ENCODE measurements at regions not wholly inside any gene's neighbourhood (a gene's known extent, or its start where the extent isn't known, plus 50 kb on each side); places are given as distances from the start of the nearest gene placed in this dataset.
A peak's percentile ranks its signal among the peaks of the same experiment; 100 is the strongest.

DNA sequence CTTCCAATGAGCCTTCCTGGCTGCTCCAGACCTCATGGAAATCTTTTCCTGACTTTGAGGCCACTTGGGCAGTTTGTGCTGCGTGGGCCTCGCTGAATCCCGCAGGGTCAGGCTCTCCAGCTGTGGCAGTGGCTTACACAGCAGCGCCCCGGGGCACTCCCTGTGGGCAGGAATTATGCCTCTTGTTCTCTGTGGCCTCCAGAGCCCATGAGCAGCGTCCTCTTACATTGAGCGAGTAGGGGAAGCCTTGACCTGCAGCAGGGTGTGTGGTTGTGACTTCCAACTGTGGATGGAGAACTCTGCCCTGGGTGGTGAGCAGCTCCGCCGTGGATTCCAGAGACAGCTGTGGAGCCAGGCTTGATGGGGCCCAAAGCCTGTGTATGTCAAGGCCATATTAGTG lies 180.8 kb downstream of the GLI2 start:
- no peak for DNase-seq (ENCODE audit: low read depth)

DNA sequence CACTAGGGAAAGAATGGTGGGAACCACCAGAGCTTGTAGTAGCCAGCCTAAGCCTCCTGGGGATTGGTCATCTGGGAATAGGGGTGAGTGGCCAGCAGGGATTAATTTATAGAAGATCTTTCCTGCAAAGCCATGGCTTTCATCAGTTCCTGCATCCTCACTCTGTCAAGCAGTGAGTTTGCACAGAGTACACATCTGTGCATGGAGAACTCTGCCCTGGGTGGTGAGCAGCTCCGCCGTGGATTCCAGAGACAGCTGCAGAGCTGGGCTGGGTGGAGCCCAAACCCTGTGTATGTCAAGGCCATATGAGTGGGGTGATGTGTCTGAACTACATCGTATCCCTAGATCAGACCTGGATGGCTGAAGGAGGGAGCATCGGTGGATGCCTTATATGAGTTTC lies 182.2 kb downstream of the GLI2 start:
- peak; percentile 59 for DNase-seq (ENCODE audit: low read depth)

DNA sequence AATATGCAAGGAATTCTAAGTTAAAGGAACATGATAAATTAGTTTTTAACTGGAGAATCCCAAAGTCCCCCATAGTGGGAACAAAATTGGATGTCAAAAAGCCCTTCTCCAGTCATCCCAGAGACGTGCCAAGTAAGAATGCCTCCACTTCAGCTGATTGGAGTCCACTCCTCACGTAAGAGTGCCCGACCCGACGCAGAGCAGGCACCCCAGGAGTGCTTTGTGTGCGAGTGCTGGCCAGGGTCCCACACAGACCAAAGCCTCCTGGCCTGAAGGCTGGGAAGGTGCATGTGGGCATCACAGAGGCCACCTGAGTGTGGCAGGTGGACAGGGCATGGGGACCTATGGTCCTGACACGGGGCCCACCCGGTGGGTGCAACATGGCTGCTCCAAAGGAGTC lies 183.5 kb downstream of the GLI2 start:
- no peak for DNase-seq (ENCODE audit: low read depth)

DNA sequence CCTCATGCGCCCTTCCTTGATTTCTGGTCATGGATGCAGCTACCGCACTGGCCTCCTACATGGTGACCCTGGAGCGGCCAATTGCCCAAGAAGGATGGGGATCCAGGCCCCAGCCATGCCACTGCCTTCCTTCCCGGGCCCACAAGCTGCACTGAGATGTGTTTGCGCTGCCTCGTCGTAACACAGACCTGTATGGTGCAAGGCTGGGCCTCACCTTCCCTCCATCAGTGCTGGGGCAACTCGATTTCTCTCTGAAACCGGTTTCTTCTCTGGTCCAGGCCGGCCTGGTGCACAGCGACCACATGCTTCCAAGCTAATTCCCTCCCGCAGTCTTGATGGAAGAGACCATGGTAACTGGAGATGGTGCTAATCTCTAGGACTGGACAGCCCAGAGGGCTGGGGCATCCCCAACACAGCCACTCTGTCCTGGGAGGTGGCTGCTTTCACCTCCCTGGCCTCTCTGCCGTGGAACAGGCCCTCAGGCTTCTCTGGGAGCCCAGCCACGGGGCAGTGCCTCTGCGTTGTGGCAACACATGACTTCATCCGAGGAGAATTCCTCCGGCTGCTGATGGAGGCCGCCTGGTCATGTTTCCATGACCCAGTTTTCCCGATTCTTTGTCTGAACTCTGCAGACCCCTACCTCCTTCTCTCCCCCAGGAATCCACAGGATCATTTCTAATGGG lies 184.2 kb downstream of the GLI2 start:
- peak; percentile 17 for DNase-seq (ENCODE audit: low read depth)

DNA sequence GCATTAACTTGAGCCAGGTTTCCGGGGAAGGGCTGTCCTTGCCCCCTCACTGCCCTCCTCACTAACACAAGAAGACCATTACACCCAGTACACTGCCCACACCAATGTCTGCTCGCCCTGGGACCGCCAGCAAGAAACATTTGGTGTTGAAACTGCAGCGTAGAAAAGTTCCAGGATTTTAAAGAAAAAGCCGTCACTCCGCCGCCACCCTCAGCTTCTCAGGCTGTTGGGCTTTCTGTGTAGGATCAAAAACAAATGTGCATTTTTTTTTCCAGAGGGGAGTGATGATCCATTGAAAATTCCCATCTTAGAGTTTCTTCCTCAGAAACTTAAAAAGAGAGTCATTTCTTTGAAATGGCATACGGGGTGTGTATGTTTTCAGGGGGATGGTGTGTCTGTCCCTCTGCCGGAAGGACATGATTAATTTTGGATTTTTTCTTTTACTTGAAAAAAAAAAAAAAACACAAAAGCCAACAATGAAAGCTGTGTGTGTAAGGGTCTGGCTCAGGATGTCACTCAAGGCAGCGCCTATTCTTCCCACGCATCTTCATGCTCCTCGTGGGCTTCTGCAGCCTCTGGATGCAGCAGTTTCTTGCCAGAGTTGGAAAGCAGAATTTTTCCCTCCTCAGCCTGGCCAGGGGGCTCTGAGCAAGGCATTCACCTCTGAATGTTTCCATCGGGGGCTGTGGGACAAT lies 184.9 kb downstream of the GLI2 start:
- DNase-seq (ENCODE audit: low read depth), result no peak

DNA sequence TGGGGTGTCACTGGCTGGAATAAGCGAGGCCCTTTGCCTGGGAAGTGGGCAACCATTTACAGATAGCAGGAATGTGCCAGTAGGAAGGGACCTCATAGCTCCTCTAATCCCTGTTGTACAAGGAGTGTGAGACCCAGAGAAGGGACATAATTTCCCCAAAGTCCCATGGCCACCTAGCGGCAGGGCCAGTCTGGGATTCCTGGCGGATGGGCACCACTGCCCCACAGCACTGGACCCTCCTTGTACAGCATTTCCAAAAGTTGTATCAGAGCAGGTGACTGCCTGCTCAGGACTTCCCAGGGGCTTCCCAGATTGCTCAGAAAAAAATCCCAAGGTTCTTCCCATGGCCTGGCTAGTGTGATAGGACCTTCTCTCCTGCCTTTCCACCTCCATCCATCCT lies 185.8 kb downstream of the GLI2 start:
- DNase-seq (ENCODE audit: low read depth), result no peak

DNA sequence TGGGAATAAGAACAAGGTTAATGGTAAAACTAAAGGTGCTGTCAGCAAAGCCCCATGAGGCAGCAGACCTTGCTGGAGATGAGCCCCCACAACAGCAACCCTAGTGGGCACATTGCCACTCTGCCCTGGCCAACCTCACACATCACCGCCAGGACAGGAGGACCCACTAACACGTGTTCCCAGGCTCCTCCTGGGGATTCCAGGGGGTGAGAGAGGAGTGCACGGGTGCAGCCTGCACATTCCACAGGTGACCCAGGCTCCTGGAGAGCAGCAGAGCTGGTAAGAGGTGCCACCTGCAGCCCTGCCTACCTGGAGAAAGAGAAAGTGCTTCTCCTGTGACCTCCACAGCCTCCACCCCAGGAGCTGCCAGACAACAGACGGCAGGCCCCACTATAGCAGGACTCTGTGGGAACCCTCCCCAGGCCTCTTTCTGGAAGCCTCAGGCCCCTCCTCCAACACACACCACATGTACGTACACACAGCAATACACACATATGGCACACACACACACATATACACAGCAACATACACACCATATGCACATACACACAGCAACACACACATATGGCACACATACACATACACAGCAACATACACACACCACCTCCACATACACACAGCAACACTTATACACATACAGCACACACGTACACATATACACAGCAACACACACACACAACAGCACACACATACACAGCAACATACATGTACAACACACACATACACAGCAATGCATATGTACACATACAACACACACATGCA lies 187.1 kb downstream of the GLI2 start:
- no peak for DNase-seq (ENCODE audit: low read depth)

DNA sequence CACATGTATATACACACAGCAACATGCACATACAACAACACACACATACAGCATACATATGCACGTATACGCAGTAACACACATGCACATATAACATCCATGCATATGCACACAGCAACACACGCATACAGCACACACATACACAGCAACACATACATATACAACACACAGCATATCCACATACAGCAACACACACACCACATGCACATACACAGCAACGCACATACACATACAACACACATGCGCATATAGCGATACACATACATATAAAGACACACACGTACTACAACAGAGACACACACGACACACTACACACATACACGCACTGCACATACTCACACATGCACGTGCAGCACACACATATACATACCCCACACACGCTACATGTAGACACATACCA lies 187.8 kb downstream of the GLI2 start:
- DNase-seq (ENCODE audit: low read depth), result no peak

DNA sequence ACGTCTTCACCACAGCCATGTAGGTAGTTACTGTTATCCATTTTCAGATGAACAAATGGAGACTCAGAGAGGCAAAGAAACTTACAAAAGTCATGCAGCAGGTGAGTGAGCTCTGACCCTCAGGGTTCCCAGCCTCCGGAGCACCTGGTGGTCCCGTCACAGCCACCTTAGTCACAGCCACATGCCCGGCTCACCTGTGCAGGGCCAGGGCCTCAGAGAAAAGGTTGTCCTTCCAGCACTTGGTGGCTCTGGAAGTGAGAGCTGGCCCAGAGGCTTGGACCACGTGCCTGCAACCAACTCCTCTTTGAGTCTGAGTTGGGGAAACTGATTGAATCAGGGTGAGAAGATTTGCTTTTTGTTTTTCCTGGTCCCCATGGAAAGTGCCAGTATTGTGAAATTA lies 189.3 kb downstream of the GLI2 start:
- DNase-seq (ENCODE audit: low read depth), result no peak

DNA sequence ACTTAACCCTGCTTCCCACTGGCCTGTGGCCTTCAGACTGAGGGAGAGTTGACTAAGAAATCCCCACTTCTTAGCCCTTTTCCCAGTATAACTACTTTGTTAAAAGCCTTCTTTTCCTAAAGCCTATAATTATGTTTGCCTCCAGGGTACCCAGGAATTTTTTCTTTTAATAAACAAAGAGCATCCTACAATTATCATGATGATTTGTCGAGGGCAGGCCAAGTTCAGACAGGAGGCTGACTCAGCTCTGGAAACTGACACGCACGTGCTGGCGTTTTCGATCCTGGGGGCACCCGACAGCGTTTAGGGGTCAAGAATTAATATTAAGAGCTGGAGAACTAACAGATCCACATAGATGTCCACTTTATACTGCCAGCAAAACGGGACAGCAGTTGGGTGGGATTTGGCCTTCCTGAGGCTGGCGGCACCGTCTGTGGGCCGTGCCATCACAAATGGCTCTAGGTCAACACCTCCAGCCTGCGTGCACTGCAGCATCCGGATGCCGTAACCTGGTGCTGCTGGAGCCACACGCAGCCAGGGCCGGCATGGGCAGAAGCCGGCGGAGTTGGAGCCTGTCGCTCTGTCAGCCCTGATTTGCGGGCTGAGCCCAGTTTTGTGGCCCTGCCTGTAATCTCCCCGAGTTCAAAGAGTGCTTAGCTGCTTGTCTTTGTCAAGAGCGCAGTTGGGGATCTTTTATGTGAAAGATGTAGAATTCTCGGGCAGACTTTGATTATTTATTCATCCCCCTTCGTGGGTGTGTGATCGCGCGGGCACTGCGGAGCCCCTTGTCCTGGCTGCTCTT lies 191.0 kb downstream of the GLI2 start:
- no peak for DNase-seq (ENCODE audit: low read depth)

DNA sequence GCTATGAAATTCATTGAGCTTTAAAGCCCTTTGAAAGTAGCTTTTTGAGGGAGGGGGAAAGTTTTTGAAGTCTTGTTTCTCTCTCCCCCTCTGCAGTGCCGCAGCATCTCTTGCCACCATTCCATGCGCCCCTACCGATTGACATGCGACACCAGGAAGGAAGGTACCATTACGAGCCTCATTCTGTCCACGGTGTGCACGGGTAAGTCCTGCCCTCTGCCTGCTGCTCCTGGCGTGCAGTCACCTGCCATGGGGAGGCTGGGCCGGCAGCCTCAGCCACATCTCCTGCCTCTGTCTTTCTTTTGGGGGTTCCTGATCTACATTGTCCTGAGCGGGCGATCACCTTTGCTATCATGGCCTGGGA lies 191.6 kb downstream of the GLI2 start:
- no peak for DNase-seq (ENCODE audit: low read depth)

DNA sequence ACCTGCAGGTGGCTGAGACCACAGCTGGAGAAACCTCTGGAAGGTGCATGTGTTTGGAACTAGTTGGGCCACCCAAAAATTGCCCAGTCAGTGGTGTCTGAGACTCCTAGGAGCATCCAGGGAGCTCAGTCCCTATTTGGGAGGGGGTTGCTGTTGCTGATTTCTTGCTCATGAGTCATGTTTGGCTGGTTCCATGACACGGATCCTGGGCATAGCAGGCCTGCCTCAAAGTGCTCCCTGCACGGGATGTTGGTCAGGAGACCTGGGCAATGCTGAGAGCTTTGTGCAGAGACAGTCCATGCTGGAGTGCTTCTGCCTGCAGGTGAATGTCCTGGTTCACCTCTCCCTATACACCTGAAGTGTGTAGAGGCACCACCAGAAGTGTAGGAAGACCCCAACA lies 194.2 kb downstream of the GLI2 start:
- DNase-seq (ENCODE audit: low read depth), result no peak

DNA sequence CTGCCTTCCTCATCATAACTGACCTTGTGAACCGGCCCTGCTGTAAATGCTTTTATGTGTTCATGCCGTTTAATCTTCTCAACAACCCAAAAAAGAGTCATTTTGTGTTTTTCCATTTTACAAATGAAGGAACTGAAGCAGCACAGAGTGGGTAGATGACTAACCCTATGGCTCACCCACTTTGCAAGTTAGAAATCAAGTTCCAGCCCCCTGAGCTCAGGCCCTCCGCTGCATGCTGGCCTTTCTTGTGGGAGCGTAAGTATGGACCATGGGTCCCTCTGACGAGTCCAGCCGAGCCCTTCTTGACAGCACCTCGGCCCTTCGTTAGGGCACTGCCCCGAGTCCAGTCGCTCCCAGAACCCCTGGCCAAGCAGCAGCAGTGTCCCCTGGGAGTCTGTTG lies 194.6 kb downstream of the GLI2 start:
- DNase-seq (ENCODE audit: low read depth), result no peak

DNA sequence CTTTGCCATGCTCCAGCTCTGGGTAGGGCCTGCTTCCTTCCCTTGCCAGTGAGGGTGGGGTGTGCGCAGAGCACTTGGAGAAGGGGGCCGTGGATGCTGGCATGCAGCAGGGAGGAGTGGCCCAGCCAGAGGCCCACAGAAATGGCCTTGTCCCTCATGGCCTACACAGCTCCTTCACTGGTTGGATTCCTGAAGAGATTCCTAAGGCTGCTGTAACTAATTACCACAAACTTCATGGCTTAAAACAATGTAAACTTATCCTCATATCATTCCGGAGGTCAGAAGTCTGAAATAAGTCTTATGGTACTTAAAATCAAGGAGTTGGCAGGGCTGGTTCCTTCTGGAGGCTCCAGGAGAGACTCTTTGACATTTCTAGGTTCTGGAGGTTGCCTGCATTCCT lies 195.2 kb downstream of the GLI2 start:
- no peak for DNase-seq (ENCODE audit: low read depth)

DNA sequence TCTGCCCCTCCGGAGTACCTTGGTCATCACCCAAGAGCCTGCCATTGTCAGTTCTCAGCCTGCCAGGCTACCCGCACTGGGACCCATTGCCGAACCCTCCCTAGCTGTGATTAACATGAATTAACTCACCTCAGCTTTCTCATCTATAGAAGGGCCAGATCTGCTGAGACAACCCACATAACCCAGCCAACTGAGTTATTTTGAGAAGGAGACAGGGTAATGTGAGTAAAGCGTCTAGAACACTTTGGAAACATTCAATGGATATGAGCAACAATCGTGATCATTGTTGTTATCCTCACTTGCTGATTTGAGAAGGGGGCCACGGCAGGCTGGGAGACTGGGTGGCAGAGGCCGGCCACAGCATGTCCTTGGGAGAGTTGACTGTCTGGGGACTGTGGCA lies 196.8 kb downstream of the GLI2 start:
- no peak for DNase-seq (ENCODE audit: low read depth)

DNA sequence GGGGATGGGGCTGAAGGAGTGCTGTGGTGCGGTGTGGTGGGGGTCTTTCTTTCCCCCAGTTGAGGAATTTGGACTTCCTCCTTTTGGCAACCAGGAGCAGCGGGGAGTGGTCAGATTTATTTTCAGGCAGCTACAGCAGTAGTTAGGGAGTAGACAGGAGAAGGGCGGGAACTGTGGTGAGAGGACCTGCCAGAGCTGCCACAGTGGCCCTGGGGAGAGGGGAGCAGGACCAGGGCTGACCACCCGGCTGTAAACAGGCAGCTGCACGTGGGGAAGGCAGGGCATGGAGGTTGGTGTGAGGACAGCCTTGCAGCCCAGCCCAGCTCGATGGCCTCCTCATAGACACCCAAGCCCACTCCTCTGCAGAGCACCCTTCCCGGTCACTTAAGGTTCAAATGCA lies 197.2 kb downstream of the GLI2 start:
- no peak for DNase-seq (ENCODE audit: low read depth)

DNA sequence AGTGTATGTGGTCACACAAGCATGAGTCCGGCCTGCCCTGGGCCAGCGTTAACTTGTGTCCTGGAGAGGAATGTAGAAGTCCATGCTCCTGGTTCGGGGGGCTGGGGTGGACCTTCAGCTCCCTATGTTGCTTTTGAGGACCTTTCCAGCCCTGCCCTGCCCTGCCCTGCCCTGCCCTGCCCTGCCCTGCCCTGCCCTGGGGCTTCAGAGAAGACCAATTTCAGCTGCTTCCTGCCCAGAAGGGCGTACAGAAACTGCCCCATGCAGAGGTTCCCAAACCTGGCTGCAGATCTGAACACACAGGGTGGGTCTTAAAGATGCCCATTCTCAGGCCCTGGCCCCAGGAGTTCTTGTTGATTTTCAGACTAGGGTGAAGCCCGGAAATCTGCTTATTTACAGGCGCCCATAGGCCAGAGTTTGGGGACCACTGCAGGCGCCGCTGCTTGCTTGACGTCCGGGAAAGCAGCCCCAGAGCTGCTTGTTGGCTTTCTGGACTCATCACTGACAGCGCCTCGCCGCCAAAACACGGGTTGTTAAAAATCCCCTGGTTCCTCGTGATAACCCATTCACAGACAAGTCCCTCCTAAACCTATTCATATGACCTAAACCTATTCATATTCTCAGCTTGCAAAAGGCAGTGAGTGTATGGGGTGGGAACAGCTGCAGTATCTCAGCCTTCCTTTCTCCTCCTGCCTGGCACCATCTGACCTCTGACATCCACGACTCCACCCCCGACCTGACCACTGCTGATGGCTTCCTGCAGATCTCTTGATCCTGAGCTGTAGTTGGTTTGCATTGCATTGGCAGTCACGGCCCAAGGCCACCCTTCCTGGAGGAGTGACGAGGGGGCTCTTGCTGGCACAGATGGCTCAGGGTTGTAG lies 198.3 kb downstream of the GLI2 start:
- DNase-seq (ENCODE audit: low read depth), result peak; percentile 79

DNA sequence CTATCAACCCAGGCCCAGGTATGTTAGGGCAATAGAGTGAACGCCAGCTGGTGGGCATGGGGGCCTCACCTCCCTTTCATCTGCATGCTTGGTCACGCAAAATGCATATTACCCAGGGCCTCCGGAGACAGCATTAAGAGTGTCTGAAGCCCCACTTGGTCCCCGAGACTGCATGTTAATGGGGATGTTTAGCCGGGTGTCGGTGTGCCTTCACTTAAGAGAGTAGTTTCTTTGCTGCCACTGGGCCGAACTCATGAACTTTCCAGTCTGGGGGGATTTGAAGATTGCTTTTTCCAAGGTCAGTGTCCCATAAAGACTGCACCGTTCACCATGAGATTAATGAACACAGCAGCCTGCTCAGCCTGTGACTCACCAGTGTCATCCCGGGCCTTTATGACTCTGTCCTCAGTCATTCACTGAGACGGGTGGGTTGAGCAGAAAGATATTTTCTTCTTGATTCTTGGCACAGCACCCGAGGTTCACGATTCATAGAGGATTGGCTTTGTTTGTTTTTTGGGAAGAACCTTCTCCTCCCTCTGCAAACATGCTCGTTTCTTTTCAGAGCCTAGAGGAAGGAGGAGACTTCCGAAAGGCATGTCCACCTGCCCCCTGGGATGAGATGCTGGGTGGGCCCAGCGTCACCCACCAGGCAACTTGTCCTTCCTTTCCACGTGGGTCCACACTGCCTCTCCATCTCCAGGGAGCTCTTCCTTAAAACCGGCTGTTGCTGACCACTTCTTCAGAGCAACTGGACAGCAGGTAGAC lies 199.1 kb downstream of the GLI2 start:
- DNase-seq (ENCODE audit: low read depth), result peak; percentile 87

DNA sequence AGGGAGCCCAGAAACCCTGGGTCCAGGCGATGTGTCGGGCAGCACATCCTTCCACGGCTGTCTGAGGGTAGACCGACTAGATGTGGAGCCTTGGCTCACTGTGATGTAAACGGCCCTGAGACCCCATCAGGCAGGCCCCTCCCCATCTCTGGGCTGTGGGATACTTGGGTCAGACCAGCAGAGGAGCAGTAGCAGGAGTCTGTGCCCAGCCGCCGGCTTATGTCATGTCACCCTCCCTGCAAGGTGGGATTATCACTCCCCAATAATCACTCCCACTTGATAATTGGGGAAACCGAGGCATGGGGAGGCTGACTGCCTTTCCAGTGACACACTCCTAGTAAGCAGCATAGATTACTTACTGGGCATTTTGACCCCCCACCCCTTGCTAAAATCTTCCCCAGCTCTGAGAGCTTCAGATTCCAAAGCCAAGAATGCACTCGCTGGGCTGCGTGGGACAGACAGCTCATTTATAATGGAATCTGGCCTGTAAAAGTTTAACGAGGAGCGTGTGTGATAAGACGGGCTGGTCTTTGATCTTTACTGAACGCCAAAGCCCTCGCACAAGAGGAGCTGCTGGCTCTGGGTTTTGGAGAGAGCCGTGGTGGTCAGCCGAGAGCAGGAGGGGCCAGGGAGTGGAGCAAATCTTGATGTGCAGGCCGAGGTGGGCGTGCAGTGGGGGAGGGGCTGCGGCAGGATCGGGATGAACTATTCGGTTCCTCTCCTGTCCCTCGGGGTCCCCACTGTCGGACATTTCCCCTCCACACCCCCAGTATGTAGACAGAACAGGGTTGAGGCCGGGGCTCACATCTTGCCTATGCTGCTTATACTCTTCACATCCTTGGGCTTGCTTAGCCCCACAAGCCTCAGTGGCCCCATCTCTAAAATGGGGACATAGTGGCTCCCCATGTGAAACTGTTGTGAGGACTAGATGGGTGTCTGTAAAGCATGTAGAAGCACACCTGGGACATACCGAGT lies 200.0 kb downstream of the GLI2 start:
- DNase-seq (ENCODE audit: low read depth), result peak; percentile 29

Data from LHCN-M2 (cell line).